GM18517 (cell line): ENCODE measurements at regions not wholly inside any gene's neighbourhood (a gene's known extent, or its start where the extent isn't known, plus 50 kb on each side); places are given as distances from the start of the nearest gene placed in this dataset.

Source experiments
- ATAC-seq: cut with Tn5 transposase; IDR thresholded peaks from one replicate; pipeline ENCODE4 v1.9.1; 2021; ENCODE audit warnings: mild to moderate bottlenecking, moderate library complexity; ENCODE audit not compliant: unreplicated experiment

GRCh38 chr2:153802671-153803070 is 69.1 kb upstream of the GALNT13 start:
- no peak for ATAC-seq

DNA sequence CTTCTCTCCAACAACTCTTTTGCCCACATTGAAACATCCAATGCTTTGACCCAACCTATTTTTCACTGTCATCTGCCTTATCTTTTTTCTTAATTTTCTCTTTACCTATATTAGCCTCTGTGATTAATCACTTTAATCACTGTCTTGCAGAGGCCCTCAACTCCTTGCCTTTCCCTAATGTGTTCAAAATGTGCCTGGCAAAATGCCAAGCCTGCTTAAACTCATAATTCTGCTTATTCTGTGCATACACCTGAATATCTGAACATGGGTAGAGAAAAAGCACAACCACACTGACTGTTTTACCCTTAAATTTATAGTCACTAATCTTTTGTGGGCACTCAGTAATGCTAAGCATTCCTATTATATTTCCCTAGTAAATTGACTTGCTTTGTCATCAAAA is 63.0 kb upstream of the GALNT13 start:
- no peak for ATAC-seq

- no peak for ATAC-seq
Measured at GRCh38 chr2:153811516-153811915, 60.2 kb upstream of the GALNT13 start.

GRCh38 chr2:153812632-153813031 is 59.1 kb upstream of the GALNT13 start:
- ATAC-seq, result no peak

DNA sequence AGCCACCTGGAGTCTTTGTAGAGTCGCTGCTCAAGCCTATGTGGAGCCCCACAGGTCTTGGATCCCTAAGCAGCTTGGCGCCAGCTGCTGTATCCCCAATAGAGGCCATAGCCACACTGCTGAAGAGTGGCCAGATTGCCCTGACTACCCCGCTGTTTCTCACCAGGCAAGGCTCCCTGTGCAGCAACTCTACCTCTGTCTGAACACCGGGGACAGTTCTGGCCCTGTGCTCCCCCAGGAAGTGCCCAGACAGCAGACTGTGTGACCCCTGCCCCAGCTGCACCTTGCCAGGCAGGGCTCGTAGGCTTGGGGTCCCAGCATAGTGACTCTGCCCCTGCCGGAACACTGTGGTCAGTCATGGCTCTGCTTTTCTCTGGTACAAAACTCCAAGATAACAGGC is 53.5 kb upstream of the GALNT13 start:
- ATAC-seq, result no peak

DNA sequence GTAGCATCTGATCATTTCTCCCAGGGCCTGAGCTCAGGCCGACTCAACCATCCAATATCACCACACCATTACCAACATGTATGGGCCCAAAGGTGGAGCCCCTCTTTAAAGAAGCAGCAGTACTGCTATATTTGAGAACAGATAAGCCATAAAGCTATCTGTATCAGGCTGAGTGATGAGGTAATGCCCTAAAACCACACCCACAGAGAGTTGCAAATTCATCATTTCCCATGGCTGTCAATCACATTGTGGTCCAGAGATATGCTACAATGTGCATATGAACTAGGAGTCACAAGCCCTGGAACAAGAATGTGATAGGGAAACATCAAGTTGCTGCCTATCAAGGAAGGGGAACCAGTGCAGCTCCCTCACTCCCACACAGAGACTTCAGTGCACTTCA is 52.6 kb upstream of the GALNT13 start:
- no peak for ATAC-seq

GRCh38 chr2:153819501-153819900 is 52.2 kb upstream of the GALNT13 start:
- no peak for ATAC-seq
